ENCODE measurements at regions not wholly inside any gene's neighbourhood (a gene's known extent, or its start where the extent isn't known, plus 50 kb on each side); places are given as distances from the start of the nearest gene placed in this dataset.
A peak's percentile ranks its signal among the peaks of the same experiment; 100 is the strongest.

DNA sequence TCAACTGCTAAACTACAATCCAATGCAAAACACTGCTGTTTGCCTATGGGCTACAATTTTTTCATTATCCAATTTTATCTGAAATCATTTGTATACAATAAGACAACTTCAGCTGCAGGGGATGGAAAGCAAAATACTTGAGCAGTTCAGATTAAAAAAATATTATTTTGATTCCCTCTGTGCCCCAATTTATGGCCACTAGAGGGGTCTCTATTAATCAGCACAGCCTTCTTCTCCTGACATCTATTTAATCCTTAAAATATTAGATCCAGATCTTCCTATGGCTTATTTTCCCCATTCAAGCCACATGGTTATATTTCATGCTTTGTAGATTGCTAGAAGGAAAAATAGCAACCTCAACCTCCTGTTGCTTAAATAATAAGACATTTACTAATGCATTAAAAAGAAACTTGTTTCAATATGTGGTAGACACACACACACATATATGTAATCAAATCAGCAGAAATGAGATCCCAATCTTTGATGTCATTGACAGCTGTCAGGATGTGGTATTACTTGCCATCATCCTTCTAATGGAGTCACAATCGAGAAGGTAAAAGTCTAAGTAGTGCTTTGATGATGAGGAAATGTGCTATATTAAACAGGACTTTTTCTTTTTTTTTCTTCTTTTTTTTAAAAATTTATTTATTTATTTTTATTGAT is 104.2 kb downstream of the P2RY1 start:
- H3K27me3 Mint-ChIP-seq, result no peaks in the 10 kb centered on the region
- H3K4me1 Mint-ChIP-seq, result no peaks in the 10 kb centered on the region
- DNase-seq (no peak), ATAC-seq (no peak)
- H3K27ac Mint-ChIP-seq, result no peak overlapping the region
- H3K9me3 Mint-ChIP-seq, result no peaks in the 10 kb centered on the region
- no peak overlapping the region for H3K4me3 Mint-ChIP-seq

DNA sequence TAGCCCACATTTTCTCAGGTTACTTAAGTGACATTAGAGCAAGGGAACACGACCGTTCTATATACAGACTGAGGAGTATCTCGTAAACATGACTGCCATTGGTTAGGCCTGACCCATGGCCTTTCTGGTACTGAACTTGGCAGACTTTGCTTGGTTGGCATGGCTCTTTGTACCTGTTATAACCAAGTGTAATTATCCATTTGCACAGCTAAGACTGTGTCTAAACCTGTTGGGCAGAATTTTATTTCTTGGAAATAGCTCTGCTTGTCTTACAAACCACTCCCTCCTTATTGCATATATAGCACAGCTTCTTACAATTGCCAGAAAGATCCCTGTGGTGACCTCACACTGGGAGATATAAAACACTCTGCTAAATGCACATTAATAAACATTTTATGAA is 106.9 kb downstream of the P2RY1 start:
- no peak for ATAC-seq
- Mint-ChIP-seq H3K4me3 (no peak overlapping the region), H3K4me1 (no peaks in the 10 kb centered on the region), H3K27ac (no peak overlapping the region), H3K9me3 (no peaks in the 10 kb centered on the region), H3K27me3 (no peaks in the 10 kb centered on the region)
- DNase-seq, result no peak

DNA sequence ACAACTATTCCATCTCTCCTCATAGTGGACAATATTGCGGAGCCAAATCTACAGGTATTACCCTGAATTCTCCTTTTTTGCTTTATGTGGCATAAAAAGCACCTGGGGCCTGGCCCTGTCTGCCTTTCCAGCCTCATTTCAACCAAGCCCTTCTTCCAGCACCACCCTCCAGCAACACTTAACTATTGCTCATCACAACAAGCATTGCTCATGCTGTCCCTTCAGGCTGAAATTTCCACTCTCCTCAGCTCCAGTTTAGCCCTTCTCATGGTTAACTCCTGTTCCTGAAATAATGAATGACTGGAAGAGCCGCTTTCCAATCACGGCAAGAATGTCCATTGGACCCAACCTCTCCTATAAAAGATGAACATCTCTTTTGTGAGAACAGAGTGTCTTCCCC is 107.4 kb downstream of the P2RY1 start:
- peak overlapping the region in 1 of 2 donors; percentile 40 for H3K27ac Mint-ChIP-seq
- H3K4me3 Mint-ChIP-seq, result no peak overlapping the region
- no peaks in the 10 kb centered on the region for H3K9me3 Mint-ChIP-seq
- H3K4me1 Mint-ChIP-seq, result no peaks in the 10 kb centered on the region
- H3K27me3 Mint-ChIP-seq, result no peaks in the 10 kb centered on the region
- DNase-seq (no peak), ATAC-seq (no peak)

DNA sequence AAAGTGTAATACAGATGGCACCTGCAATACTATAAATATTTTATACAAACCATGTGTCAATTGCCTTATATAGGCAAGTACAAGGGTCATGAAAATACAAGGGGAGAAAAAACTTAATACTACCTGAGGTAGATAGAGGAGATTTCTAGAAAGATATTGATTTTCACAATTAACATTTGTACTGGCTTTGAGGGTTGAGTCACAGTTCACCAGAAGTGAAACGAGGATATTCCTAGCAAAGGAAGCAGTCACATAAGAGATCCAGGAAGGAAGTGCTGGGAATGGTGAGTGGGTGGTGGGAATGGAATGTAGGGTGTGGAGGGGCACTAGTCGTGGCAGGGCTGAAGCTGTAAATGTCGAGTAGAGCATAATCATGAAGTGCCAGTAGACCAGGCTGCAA is 108.7 kb downstream of the P2RY1 start:
- no peak overlapping the region for H3K4me3 Mint-ChIP-seq
- ATAC-seq (no peak), DNase-seq (no peak)
- H3K9me3 Mint-ChIP-seq, result no peaks in the 10 kb centered on the region
- H3K4me1 Mint-ChIP-seq, result no peaks in the 10 kb centered on the region
- H3K27me3 Mint-ChIP-seq, result no peaks in the 10 kb centered on the region
- no peak overlapping the region for H3K27ac Mint-ChIP-seq

DNA sequence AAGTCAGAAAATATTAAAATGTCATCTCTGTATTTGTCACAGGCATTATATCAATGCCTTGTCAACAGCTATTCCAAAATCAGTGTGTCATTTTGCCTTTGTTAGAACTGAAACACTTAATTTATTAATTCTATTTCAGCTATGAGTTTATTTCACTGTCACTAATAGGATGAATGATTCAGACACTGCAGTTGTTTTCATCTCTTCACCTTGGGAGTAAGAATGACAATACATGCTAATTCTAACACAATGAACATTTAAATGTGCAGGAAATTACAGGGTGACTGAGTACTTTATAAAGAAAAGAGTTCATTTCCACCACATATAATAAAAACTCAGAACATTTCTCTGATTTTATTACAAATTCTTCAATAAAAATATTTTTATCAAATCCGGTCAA is 109.7 kb downstream of the P2RY1 start:
- no peak overlapping the region for H3K27ac Mint-ChIP-seq

DNA sequence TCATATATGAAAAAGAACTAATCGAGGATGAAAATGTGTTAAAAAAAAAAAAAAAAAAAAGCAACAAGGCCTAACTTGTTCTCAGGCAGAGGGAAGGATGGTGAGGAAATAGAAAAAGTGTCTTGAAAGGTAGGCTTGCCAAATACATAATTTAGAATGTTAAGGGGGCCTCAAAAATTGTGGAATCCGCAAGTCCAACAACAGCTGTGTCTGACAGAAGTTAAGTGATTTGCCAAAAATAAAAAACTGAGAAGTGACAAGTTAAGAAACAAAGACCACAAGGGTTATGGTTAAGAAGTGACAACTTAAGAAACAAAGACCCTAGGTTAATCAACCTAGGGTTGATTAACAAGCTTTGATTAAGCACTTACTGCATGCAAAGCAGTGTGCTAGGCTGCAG is 110.6 kb downstream of the P2RY1 start:
- no peak for ATAC-seq
- Mint-ChIP-seq H3K27me3 (no peaks in the 10 kb centered on the region), H3K9me3 (no peaks in the 10 kb centered on the region), H3K4me3 (no peak overlapping the region), H3K4me1 (no peaks in the 10 kb centered on the region), H3K27ac (peak overlapping the region in 1 of 2 donors; percentile 28)
- DNase-seq, result no peak

More for the DNA sequence above, 109.7 kb downstream of the P2RY1 start:
- Mint-ChIP-seq H3K4me1 (no peaks in the 10 kb centered on the region), H3K27me3 (no peaks in the 10 kb centered on the region), H3K9me3 (no peaks in the 10 kb centered on the region), H3K4me3 (no peak overlapping the region)
- ATAC-seq (no peak), DNase-seq (no peak)

DNA sequence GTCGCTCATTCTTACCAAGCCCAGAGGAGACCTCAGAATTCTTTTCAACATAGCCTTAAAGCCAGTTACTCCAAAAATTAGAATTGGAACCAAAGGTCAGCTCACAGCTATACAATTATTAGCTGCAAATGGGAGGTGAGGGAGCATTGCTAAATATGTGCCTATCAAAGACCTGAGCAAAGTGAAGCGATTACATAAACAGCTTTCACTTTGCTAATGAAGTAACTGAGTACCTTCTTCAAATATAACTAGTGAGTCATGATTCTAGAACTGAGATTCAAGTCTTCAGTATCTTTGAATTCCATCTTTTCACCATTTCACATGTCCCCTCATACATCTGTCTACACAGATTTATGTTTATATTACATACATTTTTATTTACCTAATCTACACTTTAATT is 122.6 kb downstream of the P2RY1 start:
- Mint-ChIP-seq H3K4me1 (no peaks in the 10 kb centered on the region), H3K27ac (no peak overlapping the region), H3K27me3 (no peaks in the 10 kb centered on the region), H3K4me3 (no peak overlapping the region), H3K9me3 (no peaks in the 10 kb centered on the region)
- DNase-seq (no peak), ATAC-seq (no peak)

DNA sequence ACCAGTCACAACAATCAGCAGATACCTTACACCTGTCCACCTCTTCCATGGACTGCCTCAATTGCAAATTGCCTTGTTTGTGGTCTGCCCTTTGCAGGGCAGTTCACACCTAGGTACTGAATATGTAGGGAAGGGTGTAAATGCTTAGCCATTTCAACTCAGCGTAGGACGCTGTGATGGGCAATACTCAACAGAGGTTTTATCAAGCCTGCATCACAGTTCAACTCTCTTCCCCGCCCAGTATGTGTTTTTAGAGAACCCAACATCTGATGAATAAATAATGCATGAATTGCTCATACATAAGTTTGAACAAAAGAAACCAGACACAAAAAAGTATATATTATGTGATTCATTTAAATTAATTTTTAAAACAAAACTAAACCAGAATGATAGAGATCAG is 124.4 kb downstream of the P2RY1 start:
- H3K4me3 Mint-ChIP-seq, result no peak overlapping the region
- no peaks in the 10 kb centered on the region for H3K9me3 Mint-ChIP-seq
- DNase-seq (no peak), ATAC-seq (no peak)
- no peaks in the 10 kb centered on the region for H3K4me1 Mint-ChIP-seq
- H3K27ac Mint-ChIP-seq, result no peak overlapping the region
- no peaks in the 10 kb centered on the region for H3K27me3 Mint-ChIP-seq

DNA sequence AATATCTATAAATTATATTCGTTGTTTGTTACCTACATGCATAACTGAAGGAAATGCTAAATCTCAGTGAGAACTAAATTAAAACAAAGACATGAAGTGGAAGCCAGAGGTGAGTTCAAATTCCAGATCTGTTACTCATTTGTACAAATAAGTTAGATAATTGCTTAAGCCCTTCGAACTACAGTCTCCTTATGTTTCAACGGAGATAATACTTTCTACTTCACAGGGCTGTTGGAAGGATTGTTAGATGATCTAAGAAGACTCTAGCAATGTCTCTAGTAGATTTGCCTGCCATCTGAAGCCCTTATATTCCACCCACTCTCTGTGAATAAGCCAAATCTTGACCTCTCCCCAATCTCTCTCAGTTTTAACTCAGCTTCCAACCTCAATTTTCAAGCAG is 125.8 kb downstream of the P2RY1 start:
- ATAC-seq, result no peak
- DNase-seq, result no peak
- no peaks in the 10 kb centered on the region for H3K4me1 Mint-ChIP-seq
- H3K4me3 Mint-ChIP-seq, result no peak overlapping the region
- no peak overlapping the region for H3K27ac Mint-ChIP-seq
- H3K9me3 Mint-ChIP-seq, result no peaks in the 10 kb centered on the region
- no peaks in the 10 kb centered on the region for H3K27me3 Mint-ChIP-seq

DNA sequence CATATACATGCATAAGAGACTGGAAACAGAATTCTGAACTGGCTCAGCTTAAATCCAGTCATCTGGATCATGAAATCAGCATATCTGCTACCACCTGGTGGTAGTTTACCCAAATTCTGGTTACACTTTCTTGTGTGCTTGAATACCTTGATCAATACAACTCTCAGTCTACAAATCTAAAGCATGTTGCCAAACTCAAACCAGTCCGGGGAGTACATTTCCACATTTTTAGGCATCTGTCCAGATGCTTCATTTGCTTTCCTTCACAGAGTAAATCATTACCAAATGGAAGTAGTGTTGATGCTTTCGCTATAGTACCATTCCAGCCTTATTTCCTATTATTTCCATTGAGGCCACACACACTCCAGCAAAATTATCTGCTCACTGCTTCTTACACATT is 126.4 kb downstream of the P2RY1 start:
- H3K4me1 Mint-ChIP-seq, result no peaks in the 10 kb centered on the region

DNA sequence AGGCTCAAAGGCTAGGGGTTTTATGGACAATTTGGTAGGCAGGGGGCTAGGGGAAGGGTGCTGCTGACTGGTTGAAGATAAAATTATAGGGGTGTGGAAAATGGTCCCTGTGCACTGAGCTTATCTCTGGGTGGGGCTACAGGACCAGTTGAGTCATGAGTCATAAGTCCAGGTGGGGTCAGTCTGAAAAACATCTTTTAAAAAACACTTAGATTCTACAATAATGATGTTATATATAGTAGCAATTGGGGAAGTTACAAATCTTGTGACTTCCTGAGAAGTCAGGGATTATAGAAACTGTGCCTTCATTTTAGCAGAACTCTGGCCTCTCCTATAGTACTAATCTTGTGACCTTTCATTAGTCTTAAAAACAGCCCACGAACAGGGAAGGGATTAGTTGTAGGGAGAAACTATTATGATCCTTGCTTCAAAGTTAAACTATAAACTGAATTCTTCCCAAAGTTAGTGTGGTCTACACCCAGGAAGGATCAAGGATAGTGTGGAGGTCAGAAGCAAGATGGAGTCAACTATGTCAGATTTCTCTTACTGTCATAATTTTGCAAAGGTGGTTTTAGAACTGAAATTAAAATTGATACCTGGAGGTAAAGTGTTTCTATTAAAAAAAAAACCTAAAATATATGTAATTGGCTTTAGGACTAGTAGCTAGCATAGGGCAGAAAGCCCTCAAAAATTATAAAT is 130.1 kb downstream of the P2RY1 start:
- H3K27me3 Mint-ChIP-seq, result no peaks in the 10 kb centered on the region
- H3K27ac Mint-ChIP-seq, result no peak overlapping the region
- no peak overlapping the region for H3K4me3 Mint-ChIP-seq
- DNase-seq, result no peak
- H3K9me3 Mint-ChIP-seq, result no peaks in the 10 kb centered on the region
- no peaks in the 10 kb centered on the region for H3K4me1 Mint-ChIP-seq
- ATAC-seq, result no peak

More for the DNA sequence above, 126.4 kb downstream of the P2RY1 start:
- no peaks in the 10 kb centered on the region for H3K9me3 Mint-ChIP-seq
- H3K27me3 Mint-ChIP-seq, result no peaks in the 10 kb centered on the region
- no peak overlapping the region for H3K27ac Mint-ChIP-seq
- no peak for DNase-seq
- no peak for ATAC-seq
- H3K4me3 Mint-ChIP-seq, result no peak overlapping the region

DNA sequence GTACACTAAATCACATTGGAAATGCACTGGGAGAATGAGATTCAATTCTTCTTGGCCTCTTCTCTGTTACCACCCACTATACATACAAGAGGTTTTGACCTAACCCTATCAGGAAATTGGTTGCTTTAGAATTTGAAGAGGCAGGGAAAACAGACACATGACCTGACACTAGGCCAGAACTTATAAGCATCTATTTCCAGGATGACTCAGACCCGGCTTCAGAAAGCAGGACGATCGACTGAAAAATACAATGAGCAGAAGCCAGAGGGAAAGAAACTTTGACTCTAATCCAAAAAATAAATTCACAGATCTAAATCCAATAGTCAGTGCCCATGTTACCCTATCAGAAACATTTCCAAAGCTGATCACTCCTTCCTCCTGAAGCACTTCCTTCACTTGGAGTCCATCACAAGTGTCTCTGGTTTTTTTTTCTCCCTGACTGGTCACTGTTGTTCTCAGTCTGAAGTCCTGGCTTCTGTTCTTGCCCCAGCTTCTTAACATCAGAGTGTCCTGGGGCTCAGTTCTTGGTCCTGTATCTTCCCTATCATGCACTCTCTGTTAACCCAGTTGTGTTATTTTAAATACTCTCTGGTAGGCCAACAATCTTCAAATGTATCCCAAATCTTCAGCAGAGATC is 133.6 kb downstream of the P2RY1 start:
- no peak for DNase-seq
- Mint-ChIP-seq H3K27ac (no peak overlapping the region), H3K27me3 (no peaks in the 10 kb centered on the region)

DNA sequence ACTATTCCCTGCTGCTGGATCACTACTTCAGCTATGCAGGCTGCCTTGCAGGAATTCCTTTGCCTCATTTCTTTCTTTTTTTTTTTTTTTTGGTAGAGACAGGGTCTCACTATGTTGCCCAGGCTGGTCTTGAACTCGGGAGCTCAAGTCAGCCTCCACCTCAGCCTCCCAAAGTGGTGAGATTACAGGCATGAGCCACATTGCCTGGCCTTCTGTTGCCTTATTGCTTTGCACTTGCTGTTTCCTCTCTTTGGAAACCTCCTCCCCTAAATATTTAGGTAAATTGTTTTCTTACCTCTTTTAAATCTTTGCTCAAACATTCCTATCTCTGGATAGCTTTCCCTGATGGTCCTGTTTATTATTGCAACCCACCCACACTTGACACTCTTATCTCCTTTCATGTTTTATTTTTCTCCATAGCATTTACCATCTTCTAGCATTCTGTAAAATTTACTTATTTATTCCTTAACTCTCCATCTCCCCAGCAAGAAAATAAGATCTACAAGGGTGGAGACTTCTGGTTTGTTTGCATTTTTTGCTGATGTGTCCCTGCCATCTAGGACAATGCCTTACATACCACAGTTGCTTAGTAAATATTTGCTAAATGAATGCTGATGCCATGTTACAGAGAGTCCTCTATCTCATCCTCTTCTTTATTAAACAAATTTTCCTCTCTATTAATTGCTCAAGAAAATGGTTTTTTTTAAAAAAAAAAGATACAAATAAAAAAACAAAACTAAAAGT is 134.8 kb downstream of the P2RY1 start:
- Mint-ChIP-seq H3K4me3 (no peak overlapping the region), H3K27ac (no peak overlapping the region), H3K4me1 (no peaks in the 10 kb centered on the region), H3K27me3 (no peaks in the 10 kb centered on the region), H3K9me3 (no peaks in the 10 kb centered on the region)
- DNase-seq (no peak), ATAC-seq (no peak)

More for the DNA sequence above, 133.6 kb downstream of the P2RY1 start:
- no peak for ATAC-seq
- Mint-ChIP-seq H3K4me3 (no peak overlapping the region), H3K4me1 (no peaks in the 10 kb centered on the region), H3K9me3 (no peaks in the 10 kb centered on the region)

DNA sequence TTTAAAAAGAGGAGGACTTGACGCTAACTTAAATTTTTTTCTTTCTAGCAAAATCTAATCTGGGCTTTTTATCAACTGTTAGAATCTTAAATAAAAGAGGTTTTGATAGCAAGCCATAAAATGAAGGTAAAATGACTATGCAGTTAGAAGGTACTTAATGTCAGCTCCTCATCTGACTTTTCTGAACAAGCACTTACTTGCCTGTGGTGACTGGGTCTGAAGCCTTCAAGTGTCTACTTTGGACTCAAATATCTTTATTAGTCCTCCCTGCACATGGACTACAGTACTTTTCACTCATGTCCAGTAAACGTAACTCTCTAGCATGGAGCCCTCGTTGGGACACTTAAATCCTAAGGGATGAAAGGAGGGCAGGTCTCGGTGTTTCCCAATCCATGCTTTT is 135.9 kb downstream of the P2RY1 start:
- DNase-seq, result no peak
- no peak for ATAC-seq
- H3K27me3 Mint-ChIP-seq, result no peaks in the 10 kb centered on the region
- H3K27ac Mint-ChIP-seq, result no peak overlapping the region
- no peaks in the 10 kb centered on the region for H3K4me1 Mint-ChIP-seq
- H3K4me3 Mint-ChIP-seq, result no peak overlapping the region
- H3K9me3 Mint-ChIP-seq, result no peaks in the 10 kb centered on the region

DNA sequence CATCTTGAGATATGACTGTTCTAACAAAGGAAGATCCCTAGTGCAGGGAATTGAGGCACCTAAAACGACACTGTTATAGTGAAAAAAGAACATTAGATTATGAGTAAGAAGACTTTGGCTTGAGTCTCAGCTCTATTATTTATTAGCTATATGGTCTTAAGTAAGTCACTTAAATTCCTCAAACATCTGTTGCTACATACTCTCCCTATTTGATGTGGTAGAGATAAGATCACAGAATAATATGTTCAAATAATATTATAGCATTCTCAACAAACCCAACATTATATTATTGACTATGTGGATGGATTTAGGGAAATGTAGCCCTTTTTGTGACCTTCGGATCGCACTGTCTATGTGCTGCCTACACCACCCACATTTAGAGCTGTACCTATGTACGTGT is 136.9 kb downstream of the P2RY1 start:
- H3K27ac Mint-ChIP-seq, result no peak overlapping the region
- ATAC-seq (no peak), DNase-seq (no peak)
- no peaks in the 10 kb centered on the region for H3K27me3 Mint-ChIP-seq
- H3K9me3 Mint-ChIP-seq, result no peaks in the 10 kb centered on the region
- no peaks in the 10 kb centered on the region for H3K4me1 Mint-ChIP-seq
- H3K4me3 Mint-ChIP-seq, result no peak overlapping the region

DNA sequence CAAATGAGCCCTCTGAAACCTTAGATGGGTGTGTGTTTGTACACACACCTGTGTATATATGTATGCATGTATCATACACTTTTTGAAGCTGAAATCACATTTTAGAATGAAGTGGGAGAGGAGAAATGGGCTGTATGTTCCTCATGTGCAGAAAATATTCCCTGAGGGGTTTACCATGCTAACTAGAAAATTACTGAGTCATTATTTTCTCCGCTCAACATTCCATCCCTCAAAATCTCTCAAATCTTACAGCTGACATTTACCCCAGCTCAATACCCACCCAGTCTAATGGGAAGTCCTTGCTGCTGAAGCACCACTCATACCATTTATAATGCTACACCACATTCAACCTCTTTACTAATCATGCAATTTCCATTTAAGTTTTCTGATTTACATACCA is 138.6 kb downstream of the P2RY1 start:
- Mint-ChIP-seq H3K27ac (no peak overlapping the region), H3K4me1 (no peaks in the 10 kb centered on the region), H3K9me3 (no peaks in the 10 kb centered on the region), H3K4me3 (no peak overlapping the region), H3K27me3 (no peaks in the 10 kb centered on the region)
- DNase-seq (no peak), ATAC-seq (no peak)
